Smooth muscle cell (in vitro differentiated cells): ENCODE measurements at regions not wholly inside any gene's neighbourhood (a gene's known extent, or its start where the extent isn't known, plus 50 kb on each side); places are given as distances from the start of the nearest gene placed in this dataset.
"Not testable (repeated sequence)": the region's sequence is repeated elsewhere in the genome, so short reads cannot be mapped to it uniquely, and the experiment has no call there.

Experiments
- DNase-seq: peaks from one replicate; lab custom pipeline; 2025; ENCODE audit not compliant: unreplicated experiment; lab: John Stamatoyannopoulos, UW
- H2AFZ ChIP-seq: fragments of 200-600 bp; sonication (generic); 2 replicates; pipeline ENCODE4 v1.6.0; 2016; ENCODE audit warnings: antibody characterized with exemption, low read depth, mild to moderate bottlenecking
- H3F3A ChIP-seq: fragments of 200-600 bp; sonication (generic); 2 replicates; pipeline ENCODE4 v1.6.0; 2017; ENCODE audit warnings: antibody characterized with exemption, low read depth
- H3K27ac ChIP-seq: fragments of 200-600 bp; sonication (generic); 2 replicates; pipeline ENCODE4 v1.5.1; 2016; ENCODE audit warnings: low read depth, mild to moderate bottlenecking
- H3K27me3 ChIP-seq: fragments of 200-600 bp; sonication (generic); 2 replicates; pipeline ENCODE4 v1.6.1; 2016; ENCODE audit warnings: low read depth, mild to moderate bottlenecking
- H3K36me3 ChIP-seq: fragments of 200-600 bp; sonication (generic); 2 replicates; pipeline ENCODE4 v1.5.1; 2016; ENCODE audit warnings: low read depth
- H3K4me1 ChIP-seq: fragments of 200-600 bp; sonication (generic); 2 replicates; pipeline ENCODE4 v1.5.1; 2016; ENCODE audit warnings: low read depth
- H3K4me2 ChIP-seq: fragments of 200-600 bp; sonication (generic); 2 replicates; pipeline ENCODE4 v1.6.0; 2016; ENCODE audit warnings: mild to moderate bottlenecking
- H3K4me3 ChIP-seq: fragments of 200-600 bp; sonication (generic); 2 replicates; pipeline ENCODE4 v1.5.1; 2016; ENCODE audit warnings: mild to moderate bottlenecking
- H3K79me2 ChIP-seq: fragments of 200-600 bp; sonication (generic); 2 replicates; pipeline ENCODE4 v1.6.0; 2016; ENCODE audit warnings: low read depth, mild to moderate bottlenecking
- H3K9ac ChIP-seq: fragments of 200-600 bp; sonication (generic); 2 replicates; pipeline ENCODE4 v1.6.0; 2016; ENCODE audit warnings: low read depth
- H3K9me3 ChIP-seq: fragments of 200-600 bp; sonication (generic); replicated peaks from 2 replicates; pipeline ENCODE4 v1.5.1; 2016; ENCODE audit warnings: low read depth
- H4K20me1 ChIP-seq: fragments of 200-600 bp; sonication (generic); 2 replicates; pipeline ENCODE4 v1.6.0; 2016; ENCODE audit warnings: low read depth
- CTCF ChIP-seq: fragments of 200-600 bp; sonication (generic); IDR thresholded peaks from 2 replicates; pipeline ENCODE4 v1.5.1; 2017; ENCODE audit warnings: borderline replicate concordance, mild to moderate bottlenecking, antibody characterized with exemption; ENCODE audit not compliant: insufficient read depth, poor library complexity, severe bottlenecking
- WGBS: methylation state at CpG from one replicate; pipeline ENCODE4 v1.1.7; 2016; ENCODE audit warnings: low lambda C conversion rate; 5-methylcytosine and 5-hydroxymethylcytosine counted together

GRCh38 chr6:97977084-97977483, 694.1 kb upstream of the MMS22L start:
- Histone ChIP-seq H3K4me1 (no peaks in the 10 kb centered on the region), H3F3A (no peaks in the 10 kb centered on the region), H3K4me3 (no peak overlapping the region), H3K27me3 (no peaks in the 10 kb centered on the region), H3K9me3 (no peaks in the 10 kb centered on the region), H3K4me2 (no peak overlapping the region), H3K36me3 (no peaks in the 10 kb centered on the region), H3K9ac (no peak overlapping the region), H4K20me1 (no peaks in the 10 kb centered on the region), H2AFZ (no peak overlapping the region), H3K79me2 (no peaks in the 10 kb centered on the region), H3K27ac (no peak overlapping the region)
- WGBS, result 82% methylated on average over 2 of the region's 2 CpGs
- TF ChIP-seq CTCF, result no peak
- no peak for DNase-seq

- Histone ChIP-seq H3K27ac (no peak overlapping the region), H3F3A (no peaks in the 10 kb centered on the region), H3K27me3 (no peaks in the 10 kb centered on the region), H3K9me3 (no peaks in the 10 kb centered on the region), H3K79me2 (no peaks in the 10 kb centered on the region), H3K36me3 (no peaks in the 10 kb centered on the region), H4K20me1 (no peaks in the 10 kb centered on the region), H3K4me2 (no peak overlapping the region), H3K4me1 (no peaks in the 10 kb centered on the region), H2AFZ (no peak overlapping the region), H3K4me3 (no peak overlapping the region), H3K9ac (no peak overlapping the region)
- peak; percentile 23 for TF ChIP-seq CTCF
- no peak for DNase-seq
- 77% methylated on average over 15 of the region's 15 CpGs for WGBS
Observed at GRCh38 chr6:97978855-97979271, 695.8 kb upstream of the MMS22L start.

- WGBS, result 94% methylated on average over 16 of the region's 16 CpGs
- not testable (repeated sequence) for H3K4me2 ChIP-seq, H3K4me1 ChIP-seq, H3K9ac ChIP-seq, H3K4me3 ChIP-seq, H3K27ac ChIP-seq, DNase-seq, H3K79me2 ChIP-seq, H3F3A ChIP-seq, H2AFZ ChIP-seq, H4K20me1 ChIP-seq, H3K9me3 ChIP-seq, H3K36me3 ChIP-seq, H3K27me3 ChIP-seq
Observed at GRCh38 chr6:97979285-97979684, 696.3 kb upstream of the MMS22L start.

GRCh38 chr6:97989451-97989850, 706.4 kb upstream of the MMS22L start:
- no peak overlapping the region for H3K27ac ChIP-seq
- H3K79me2 ChIP-seq, result no peaks in the 10 kb centered on the region
- H3F3A ChIP-seq, result no peaks in the 10 kb centered on the region
- no peak overlapping the region for H2AFZ ChIP-seq
- H3K4me2 ChIP-seq, result no peak overlapping the region
- no peaks in the 10 kb centered on the region for H3K4me1 ChIP-seq
- H4K20me1 ChIP-seq, result no peaks in the 10 kb centered on the region
- H3K9ac ChIP-seq, result no peak overlapping the region
- no peak for DNase-seq
- no peaks in the 10 kb centered on the region for H3K9me3 ChIP-seq
- no peak overlapping the region for H3K4me3 ChIP-seq
- H3K27me3 ChIP-seq, result no peaks in the 10 kb centered on the region
- 68% methylated on average over 1 of the region's 1 CpG for WGBS
- no peaks in the 10 kb centered on the region for H3K36me3 ChIP-seq
- TF ChIP-seq CTCF, result no peak
